Stimulated activated CD4-positive, alpha-beta T cell treated with anti-CD3 and anti-CD28 coated beads, Interleukin-1b, Interleukin-23, amount 100 ng/mL, for 24 hours (primary cell): ENCODE measurements at regions not wholly inside any gene's neighbourhood (a gene's known extent, or its start where the extent isn't known, plus 50 kb on each side); places are given as distances from the start of the nearest gene placed in this dataset.

Experiments
- DNase-seq, 4 experiments: peaks; one replicate each; pipeline ENCODE4 v3.0.0-alpha.2; 2020; ENCODE audit warnings: low read depth in 4 of 4, low spot score in 1 of 4

DNA sequence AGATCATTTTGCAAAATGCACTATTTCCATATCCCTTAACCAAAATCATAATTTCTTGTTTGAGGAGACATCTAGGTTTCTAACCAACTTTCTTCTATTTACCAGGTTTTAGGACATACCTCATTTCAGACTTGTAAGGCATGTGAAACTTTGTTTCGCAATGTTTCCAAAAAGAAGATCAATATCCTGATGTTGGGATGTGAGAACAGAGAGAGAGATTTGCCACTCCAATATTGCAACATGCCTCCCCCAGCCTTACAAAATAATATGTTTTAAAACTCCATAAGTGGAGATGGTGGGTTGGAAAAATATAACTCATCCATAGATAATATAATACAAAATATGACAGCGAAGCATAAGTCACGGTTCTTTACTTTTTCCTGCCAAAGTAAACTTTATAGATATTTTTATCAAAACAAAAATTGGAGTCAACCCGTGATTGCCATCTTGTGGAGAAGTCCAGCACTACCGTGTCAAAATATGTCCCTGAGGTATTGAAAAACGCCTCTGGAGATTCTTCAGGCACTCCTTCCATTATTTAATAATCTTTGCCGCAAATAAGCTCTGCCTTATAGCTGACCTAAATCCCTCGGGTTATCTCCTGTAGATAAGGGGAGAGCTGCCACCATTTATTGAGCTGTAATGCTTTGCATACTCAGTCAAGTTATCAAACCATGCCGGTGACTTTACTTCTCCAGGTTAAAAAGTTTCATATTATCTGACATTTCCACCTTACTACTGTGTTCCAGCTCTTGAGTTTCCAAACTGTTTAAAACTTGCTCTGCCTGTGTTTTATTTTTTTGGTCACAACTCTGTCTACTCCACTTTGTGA is 534.2 kb downstream of the HACE1 start:
- DNase-seq = no peak

DNA sequence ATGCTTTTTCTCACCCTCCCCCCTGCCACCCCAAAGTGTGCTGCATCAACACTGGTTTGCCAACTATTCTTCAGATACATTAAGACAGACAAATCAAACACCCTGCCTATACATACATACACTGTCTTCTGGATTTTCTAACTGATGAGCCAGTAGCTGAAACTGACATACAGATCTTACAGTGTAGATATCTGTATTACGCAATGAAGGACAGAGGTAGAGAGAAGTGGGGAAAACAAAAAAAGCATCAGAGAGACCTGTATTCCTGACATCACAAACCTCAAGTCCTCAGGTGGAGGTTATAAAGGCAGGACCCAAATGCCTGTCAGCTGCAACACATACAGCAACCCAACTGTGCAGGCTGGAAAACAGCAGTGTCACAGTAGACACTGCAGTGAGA is 535.4 kb downstream of the HACE1 start:
- no peak for DNase-seq

DNA sequence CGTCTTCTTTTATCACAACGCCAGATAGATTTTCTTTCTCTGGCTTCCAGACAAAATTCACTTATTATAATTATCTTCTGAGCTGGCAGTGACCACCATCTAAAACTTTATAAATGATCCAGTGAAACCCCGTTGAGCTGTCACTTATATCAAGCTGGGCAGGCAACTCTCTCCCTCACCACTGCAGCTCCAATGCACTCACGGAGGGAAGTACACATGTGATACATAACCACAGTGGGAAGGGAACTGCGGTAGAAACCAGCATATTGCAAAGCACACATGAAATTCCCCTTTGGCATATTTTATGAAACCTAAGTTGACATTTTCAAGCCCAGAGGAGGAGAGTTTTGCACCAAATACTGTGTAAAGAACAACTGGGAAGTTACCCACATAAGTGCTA is 536.9 kb downstream of the HACE1 start:
- DNase-seq = no peak

DNA sequence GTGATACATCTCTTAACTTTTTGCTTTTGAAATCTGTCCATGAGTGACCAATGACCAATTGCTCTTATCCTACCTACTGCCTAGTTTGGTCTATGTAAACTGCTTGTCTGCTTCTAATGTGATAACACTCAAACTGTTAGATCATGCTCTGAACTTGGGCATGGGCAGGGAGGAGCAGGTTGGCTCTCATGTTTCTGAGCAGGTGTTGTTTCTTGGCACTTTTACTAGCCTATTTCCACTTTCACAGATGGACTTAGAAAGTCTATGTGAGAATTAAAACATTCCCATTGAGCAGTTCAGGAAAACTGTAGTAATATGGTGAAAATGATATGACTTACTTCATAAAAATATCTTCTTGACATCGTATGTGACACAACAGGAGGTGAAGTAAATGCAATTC is 538.4 kb downstream of the HACE1 start:
- DNase-seq = no peak

DNA sequence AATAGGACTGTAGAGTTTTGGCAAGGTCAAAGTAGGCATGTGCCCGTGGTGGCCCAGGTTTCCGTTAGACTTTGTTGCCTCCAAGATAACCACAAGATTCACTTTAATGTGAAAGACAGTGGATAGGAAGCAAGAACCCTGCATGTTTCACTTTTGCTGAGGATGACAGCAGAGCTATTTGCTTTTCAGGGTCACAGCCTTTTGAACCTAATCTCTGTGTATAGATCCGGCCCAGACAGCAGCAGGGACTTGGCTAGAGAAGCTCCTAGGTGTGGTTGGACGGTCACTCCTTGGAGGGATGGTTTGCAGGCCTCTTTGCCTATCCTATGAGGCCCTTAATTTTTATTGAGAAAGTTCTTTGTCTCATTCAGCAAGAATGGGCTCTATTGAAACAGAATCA is 538.8 kb downstream of the HACE1 start:
- no peak for DNase-seq

DNA sequence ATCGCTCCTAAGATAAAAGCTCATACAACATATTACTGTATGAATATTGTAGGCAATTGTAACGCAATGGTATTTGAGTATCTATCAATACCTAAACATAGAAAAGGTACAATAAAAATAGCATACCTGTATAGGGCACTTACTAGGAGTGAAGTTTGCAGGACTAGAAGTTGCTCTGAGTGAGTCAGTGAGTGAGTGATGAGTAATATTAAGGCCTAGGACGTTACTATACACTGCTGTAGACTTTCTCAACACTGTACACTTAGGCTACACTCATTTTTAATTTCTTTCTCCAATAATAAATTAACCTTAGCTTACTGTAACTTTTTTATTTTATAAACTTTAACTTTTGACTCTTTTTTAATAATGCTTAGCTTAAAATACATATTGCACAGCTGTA is 546.9 kb downstream of the HACE1 start:
- DNase-seq = no peak

DNA sequence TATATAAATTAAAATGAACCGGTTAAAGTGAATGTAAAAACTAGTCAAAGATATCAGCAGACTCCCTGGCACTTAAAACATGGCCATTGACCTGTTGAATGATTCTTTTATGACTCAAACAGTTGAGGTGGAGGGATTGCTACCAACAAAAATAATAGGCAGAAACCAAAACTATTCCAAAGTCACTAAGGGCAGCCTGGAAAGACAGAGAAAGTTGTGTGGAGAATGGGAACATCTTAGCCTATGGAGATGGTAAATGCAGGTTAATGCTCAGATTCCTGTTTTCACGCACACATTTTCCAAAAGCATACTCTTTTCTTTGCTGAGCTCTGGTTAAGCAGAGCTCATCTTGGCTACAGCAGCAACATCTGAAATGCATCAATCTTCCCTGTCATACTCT is 553.5 kb downstream of the HACE1 start:
- DNase-seq = no peak

DNA sequence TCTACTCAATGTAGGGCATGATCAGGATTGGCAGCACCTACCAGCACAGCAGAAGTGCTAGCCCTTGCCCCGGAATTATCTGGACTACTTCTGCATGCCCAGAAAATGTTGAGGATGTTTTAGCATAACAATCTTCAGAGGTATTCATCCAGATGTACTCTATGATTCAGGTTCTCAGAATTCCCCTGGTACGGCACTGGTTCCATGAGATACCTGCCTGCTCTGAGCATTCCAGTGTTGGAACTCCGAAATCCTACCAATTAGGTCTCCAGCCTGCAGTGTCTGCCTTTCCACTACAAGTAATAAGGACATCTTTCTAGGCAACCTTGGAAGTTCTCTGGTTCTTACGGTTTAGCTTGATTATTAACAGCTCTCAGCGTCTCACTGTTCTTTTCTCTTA is 554.5 kb downstream of the HACE1 start:
- no peak for DNase-seq

DNA sequence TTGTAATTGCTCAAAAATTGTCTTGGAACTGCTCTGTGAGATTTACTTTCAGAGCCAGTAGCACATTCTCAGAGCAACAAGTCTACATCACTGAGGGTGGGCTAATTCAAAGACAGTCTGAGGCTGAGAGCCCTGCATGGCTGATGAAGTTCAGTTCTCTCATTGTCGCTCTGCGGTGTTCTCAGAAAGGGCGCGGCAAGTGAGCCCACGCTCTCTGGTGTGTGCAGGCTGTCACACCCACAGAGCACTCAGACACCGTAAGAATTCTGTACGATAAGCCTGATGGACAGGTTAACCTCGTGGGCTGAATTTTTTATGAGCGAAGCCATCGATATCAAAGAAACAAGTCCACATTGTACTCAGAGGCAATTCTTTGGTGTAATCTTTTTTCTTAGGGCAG is 557.8 kb downstream of the HACE1 start:
- no peak for DNase-seq

DNA sequence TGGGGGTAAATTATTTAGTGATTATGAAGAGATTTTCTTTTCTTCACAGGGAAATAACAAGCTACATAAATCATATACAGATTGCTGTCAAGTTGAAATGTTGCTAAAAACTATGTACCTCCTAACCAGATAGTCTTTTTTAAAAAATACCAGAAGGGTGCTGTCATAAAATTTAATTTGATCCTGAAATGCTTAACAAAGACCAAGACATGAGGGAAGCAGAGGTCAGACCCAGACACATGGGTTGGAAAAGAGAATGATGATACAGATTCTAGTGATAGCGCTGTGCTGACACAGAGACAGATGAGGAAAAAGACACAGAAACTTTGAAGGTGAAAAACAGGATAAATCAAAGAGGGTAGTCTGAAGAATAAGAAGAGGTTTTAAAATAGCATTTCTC is 573.1 kb downstream of the HACE1 start:
- DNase-seq = no peak

DNA sequence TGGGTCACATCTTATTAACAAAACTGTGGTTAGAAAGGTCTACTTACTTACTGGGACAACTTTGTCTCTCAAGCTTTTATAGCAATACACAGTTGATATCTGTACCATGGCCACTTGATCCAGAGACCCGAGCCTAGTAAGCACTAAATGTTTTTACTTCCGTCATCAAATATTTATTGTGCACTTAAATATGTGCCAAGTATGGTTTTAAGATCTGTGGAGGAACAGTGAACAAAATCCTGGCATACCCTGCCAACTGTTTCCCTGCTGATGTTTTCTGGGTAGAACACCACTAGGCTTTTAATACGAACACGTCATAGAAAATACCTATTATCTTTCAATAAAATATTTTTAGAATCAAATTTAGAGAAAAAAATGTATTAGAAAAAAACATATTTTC is 574.8 kb downstream of the HACE1 start:
- no peak for DNase-seq

DNA sequence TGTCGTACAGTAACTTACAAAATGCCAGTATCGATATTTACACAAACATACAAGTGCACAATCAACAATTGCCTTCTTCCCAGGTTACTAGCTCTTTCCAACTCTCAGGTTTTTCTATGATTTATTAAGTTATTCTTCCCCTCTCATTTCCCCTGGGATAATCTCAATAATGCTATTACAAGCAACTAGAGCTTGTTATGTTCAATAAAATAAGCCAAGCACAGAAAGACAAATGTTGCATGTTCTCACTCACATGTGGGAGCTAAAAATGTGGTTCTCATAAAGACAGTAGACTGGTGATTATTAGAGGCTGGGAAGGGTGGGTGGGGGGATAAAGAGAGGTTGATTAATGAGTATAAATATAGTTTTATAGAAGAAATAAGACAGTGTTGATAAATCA is 577.1 kb downstream of the HACE1 start:
- no peak for DNase-seq

DNA sequence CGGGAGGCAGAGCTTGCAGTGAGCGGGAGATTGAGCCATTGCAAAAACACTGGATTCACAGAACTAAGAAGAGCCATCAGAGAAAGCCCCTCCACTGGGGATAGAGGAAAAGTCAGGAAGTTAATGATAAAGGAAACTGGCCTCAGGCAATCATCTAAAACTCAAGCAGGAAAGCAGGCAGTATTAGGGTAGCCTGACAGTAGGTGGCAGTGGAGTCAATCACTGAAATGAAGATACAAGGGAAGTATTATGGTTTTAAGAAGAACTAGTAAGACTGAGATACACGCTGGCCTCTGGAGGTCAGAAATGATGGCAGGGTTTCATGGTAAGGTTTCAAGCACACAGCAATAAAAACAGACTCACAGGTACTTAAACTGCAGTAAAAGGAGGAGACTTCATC is 578.3 kb downstream of the HACE1 start:
- no peak for DNase-seq

DNA sequence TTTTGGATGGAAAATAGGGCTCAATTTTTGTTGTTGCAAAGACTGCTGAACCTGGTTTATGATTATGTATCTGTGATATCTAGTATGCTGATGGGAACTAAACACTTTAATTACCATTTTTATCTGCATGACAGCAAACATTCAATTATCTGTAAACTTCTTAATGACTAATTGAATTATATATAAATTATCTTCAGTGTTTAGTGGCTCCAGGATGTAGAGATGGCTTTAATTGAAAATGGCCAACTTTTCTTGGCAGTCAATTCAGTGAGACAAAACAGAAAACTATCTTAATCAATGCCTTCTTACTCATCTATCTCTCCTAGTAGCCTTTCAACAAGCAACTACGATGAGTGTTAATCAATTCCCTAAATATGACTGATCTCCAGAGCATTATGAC is 591.3 kb downstream of the HACE1 start:
- no peak for DNase-seq

DNA sequence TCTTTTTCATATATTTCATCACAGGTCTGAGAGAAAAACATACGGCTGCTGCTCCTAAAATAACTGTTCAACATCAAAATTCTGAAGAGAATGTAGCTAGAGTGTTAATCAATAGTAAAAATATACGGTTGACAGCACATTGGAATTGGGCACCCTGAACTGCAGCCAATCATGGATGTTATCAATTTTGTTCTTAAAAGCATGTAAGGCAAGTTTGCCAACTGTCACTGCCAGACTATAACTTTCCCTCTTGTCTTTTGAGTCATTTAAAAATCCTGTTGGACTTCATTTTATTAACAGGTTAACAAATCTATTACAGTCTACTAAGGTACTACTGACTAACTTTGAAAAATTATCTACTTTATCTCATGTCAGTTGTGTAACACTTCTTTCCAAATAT is 592.8 kb downstream of the HACE1 start:
- DNase-seq = no peak

DNA sequence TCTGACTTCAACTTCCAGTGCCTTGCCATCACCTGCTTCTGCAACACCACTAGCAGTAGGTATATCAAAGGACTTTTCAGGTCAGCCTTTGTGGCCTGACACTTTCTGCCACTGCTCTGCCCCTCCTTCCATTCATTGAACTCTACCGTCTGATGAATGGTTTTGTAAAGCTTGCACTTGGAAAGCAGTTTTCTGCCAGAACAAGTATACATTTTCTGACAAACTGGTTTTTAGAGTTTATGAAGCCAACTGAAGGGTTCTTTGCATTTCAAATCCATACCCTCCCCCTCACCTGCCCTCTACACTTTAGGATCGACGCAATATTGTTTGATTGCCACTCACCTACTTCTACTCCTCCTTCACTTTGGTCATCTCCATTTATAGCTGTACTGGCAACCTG is 603.1 kb downstream of the HACE1 start:
- DNase-seq = no peak

DNA sequence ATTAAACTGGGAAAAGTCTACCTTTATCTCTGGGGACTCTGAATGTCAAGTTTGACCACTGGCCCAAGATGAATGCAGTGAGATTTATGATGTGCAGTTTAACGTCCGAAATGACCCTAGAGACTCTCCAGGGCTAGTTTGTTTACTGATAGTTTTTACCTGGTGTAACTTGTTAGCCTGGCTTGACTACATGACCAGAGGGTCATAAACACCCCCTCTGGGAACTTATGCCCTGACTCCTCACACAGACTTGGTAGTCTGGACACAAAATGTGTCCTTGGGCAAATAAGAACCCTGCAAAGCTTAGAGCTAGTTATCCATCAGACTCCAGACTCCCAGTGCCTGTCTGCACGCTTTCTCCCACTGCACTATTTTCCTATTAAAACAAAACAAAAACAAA is 606.5 kb downstream of the HACE1 start:
- no peak for DNase-seq

DNA sequence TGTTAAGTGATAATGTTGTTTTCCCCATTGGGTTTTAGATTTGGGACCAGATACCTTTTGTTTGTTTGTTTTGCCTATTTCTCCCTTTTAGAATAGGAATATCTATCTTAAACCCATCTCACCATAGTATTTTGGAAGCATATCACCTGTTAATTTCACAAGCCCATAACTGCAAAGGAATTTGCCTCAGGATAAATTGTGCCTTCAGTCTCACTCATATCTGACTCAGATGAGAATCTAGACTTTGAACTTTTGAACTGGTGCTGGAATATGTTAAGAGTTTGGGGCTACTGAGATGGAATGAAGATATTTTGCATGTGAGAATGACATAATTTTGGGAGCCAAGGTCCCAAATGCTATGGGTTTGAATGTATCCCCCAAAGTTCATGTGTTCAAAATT is 607.4 kb downstream of the HACE1 start:
- DNase-seq = no peak

DNA sequence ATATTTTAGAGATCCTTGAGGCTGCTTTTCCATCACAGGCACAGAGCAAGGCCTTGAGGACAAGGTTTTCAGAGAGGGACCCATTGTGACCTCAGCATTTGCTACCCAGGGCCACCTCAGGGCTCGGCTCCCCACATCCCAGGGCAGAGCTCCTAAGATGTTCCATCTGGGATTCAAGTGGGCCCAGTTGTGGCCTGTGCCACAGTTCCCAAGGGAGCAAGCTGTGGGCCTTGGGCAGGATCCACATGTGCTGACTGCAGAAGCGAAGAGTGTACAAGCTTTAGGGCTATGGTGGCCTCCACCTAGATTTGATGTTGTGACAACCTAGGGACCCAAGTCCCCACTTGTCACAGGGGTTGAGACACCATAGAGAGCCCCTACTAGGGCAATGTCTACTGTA is 608.1 kb downstream of the HACE1 start:
- no peak for DNase-seq

DNA sequence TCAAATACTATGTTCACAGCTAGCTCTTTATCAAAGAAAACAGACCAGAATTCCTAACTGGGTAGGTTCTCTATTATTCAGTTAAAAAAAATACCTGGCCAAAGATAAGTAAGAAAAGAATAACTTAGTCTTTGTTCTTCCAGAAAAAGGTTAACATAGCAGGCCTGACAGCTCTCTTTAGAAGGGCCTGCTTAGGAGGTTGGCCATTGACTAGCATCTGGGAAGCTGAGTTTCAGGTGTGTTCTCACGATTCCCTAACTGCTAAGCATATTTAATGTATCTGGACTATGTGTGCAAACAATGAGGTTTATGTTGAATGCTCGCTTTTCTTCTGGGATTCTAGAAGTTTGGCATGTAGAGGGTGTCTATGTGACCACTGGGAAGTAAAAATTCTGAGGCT is 618.9 kb downstream of the HACE1 start:
- no peak for DNase-seq

DNA sequence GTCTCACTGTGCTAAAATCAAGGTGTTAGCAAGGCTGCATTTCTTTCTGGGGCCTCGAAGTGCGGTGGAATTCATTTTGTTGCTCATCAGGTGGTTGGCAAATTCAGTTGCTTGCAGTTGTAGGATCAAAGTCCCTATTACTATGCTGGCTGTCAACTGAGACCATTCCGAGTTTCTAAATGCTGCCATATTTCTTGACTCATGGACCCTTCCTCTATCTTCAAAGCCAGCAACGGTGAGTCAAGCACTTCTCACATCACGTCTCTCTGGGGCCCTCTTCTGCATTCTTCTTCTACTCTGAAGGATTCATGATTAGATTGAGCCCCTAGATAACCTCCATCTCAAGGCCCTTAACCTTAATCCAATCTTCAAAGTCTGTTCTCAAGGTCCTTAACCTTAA is 619.7 kb downstream of the HACE1 start:
- no peak for DNase-seq

DNA sequence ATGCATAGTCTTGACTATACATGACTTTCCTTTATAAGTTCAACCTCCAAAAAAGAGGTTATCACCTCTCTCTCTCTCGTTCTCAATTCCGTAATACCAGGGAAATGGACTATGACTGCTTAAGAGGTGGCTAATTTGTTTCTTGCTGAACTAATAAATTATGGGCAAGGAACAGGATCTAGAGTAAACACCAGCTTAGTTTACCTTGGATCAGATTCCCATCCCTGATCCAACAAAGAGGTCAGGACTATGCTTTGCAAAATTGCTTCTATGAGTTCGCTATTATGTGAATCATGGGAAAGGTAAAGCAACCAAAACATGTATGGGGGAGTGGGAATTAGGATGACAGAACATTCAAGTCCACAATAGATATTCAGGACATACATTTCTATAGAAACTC is 630.7 kb downstream of the HACE1 start:
- no peak for DNase-seq

DNA sequence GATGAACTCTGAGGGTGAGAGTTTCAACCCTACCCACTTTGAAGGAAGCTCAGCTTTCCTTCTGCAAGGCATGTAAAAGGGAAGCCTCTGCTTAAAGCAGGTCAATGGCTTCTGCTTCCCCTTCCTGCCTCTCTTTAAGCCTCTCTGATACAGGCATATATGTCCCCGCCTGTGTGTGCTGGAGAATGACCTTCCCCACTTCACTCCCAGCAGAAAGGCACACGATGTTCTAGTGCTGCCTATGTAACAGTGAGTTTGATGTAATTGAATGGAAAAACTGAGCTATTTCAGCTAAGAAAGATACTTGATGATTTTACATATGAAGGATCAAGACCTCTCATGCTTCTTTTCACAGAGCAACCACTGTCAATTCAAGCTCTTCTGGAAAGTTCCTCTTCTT is 632.2 kb downstream of the HACE1 start:
- no peak for DNase-seq
